ENCODE measurements at regions not wholly inside any gene's neighbourhood (a gene's known extent, or its start where the extent isn't known, plus 50 kb on each side); places are given as distances from the start of the nearest gene placed in this dataset.
"Not testable (repeated sequence)": the region's sequence is repeated elsewhere in the genome, so short reads cannot be mapped to it uniquely, and the experiment has no call there.

- DNase-seq (ENCODE audit: low read depth, low spot score) = no peak
- POLR2A ChIA-PET = no interaction called here
- H3K4me3 ChIP-seq (ENCODE audit: low read depth, low read length) = no peak overlapping the region
- TF ChIP-seq CTCF (IDR thresholded peaks at IDR 0.05; ENCODE audit: insufficient read depth, low read length, missing control alignments) = no peak
- CTCF ChIA-PET = no interaction called here
Measured at GRCh38 chr2:128603411-128603924, 284.8 kb upstream of the HS6ST1 start.

DNA sequence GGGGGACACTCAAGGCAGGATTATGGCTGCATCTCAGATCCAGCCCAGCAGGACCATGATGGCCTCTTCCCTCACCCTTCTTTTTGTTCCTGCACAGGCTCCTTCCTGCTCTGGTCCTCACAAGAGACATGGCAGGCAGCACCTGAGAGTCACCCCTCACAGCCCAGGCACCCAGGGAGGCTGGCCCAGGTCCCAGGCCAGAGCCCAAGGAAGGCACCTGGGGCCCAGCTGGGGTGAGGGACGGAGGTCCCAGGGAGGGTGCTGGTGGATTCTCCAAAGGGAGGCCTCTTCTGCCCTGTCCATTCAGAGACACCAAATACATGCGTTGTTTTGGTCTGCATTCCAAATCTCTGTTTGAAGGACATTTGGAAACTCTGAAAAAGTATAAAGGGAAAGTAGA is 285.4 kb upstream of the HS6ST1 start:
- no peak for TF ChIP-seq CTCF (IDR thresholded peaks at IDR 0.05; ENCODE audit: insufficient read depth, low read length, missing control alignments)
- CTCF ChIA-PET = no interaction called here
- POLR2A ChIA-PET = no interaction called here
- no peak overlapping the region for H3K4me3 ChIP-seq (ENCODE audit: low read depth, low read length)
- DNase-seq (ENCODE audit: low read depth, low spot score) = no peak

GRCh38 chr2:128604581-128604980 is 285.9 kb upstream of the HS6ST1 start:
- POLR2A ChIA-PET; DNase-seq (ENCODE audit: low read depth, low spot score); CTCF ChIA-PET; H3K4me3 ChIP-seq (ENCODE audit: low read depth, low read length): not testable (repeated sequence)

- ChIA-PET POLR2A (no interaction called here), CTCF (no interaction called here)
- no peak overlapping the region for H3K4me3 ChIP-seq (ENCODE audit: low read depth, low read length)
- no peak for DNase-seq (ENCODE audit: low read depth, low spot score)
- TF ChIP-seq CTCF (IDR thresholded peaks at IDR 0.05; ENCODE audit: insufficient read depth, low read length, missing control alignments) = no peak
Measured at GRCh38 chr2:128605421-128605820, 286.8 kb upstream of the HS6ST1 start.

DNA sequence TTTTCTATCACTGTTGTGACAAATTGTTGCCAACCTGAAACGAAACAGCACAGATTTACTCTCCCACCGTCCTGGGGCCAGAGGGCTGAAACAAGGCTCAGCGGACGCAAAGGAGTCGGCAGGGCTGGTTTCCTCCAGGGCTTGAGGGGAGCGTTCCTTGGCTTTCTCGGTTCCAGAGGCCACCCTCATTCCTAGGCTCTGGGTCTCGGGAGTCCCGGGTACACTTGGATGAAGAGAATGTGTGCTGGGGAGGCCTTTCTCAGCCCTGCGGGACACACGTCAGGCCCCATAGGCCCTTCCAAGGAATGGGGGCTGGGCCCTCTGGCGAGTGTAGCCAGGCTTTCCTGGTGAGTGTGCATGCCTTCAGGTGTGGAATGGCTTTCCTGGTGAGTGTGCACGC is 287.3 kb upstream of the HS6ST1 start:
- no peak overlapping the region for H3K4me3 ChIP-seq (ENCODE audit: low read depth, low read length)
- DNase-seq (ENCODE audit: low read depth, low spot score) = no peak
- CTCF ChIA-PET = no interaction called here
- no peak for TF ChIP-seq CTCF (IDR thresholded peaks at IDR 0.05; ENCODE audit: insufficient read depth, low read length, missing control alignments)
- POLR2A ChIA-PET = no interaction called here

DNA sequence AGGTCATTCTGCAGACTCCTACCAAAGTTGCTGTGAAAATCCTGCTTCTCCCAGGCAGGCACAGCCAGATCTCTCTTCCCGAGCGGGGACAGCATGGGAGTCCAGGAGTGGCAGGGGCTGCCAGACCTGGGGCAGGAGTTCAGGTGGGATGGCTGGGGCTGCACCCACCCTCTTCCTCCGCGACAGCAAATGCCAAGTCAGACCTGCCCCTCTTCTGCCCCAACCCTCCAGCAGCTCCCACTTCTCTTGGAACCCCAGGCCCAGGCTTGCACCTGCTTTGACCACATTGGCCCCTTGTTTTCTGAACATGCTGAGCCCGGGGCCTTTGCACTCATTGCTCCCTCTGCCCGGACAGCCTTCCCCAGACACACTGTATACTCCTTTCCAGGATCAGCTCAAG is 288.2 kb upstream of the HS6ST1 start:
- no peak for TF ChIP-seq CTCF (IDR thresholded peaks at IDR 0.05; ENCODE audit: insufficient read depth, low read length, missing control alignments)

DNA sequence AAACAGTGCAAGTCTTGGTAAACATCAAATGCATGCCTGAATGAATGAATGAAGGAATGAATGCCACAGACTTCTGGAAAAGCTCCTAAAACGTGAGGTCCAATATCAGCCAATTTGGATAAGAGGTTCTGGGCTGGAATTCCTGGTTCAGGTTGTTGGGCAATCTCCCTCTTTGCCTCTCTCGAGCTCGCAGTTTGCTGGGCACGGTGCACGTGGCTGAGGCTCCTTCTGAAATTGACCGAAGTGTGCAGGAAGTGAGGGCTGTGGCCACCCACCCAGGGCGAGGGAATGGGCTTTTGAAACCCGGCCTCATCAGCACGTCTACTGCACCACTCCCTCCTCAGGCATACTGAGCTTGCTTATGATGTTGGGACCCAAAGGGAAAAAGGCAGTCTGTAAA is 288.8 kb upstream of the HS6ST1 start:
- ChIA-PET CTCF (no interaction called here), POLR2A (no interaction called here)
- DNase-seq (ENCODE audit: low read depth, low spot score) = no peak
- no peak overlapping the region for H3K4me3 ChIP-seq (ENCODE audit: low read depth, low read length)
- no peak for TF ChIP-seq CTCF (IDR thresholded peaks at IDR 0.05; ENCODE audit: insufficient read depth, low read length, missing control alignments)

More for the DNA sequence above, 288.2 kb upstream of the HS6ST1 start:
- H3K4me3 ChIP-seq (ENCODE audit: low read depth, low read length) = no peak overlapping the region
- POLR2A ChIA-PET = no interaction called here
- no peak for DNase-seq (ENCODE audit: low read depth, low spot score)
- CTCF ChIA-PET = no interaction called here

Data from AG04449 (cell line).